Endodermal cell (in vitro differentiated cells): ENCODE measurements at regions not wholly inside any gene's neighbourhood (a gene's known extent, or its start where the extent isn't known, plus 50 kb on each side); places are given as distances from the start of the nearest gene placed in this dataset.

Source experiments
- DNase-seq: peaks from one replicate; pipeline ENCODE4 v3.0.0-alpha.2; 2017
- H3K27ac ChIP-seq: 2 replicates; pipeline ENCODE4 v1.5.1; 2013; ENCODE audit warnings: mild to moderate bottlenecking, low read depth, low read length, moderate library complexity
- H3K27me3 ChIP-seq: 2 replicates; pipeline ENCODE4 v1.6.1; 2013; ENCODE audit warnings: mild to moderate bottlenecking, low read length, moderate library complexity; ENCODE audit not compliant: insufficient read depth, control insufficient read depth, poor library complexity, severe bottlenecking
- H3K36me3 ChIP-seq: 2 replicates; pipeline ENCODE4 v1.7.0; 2013; ENCODE audit warnings: mild to moderate bottlenecking, low read length, moderate library complexity; ENCODE audit not compliant: control insufficient read depth, insufficient read depth
- H3K4me1 ChIP-seq: one replicate; pipeline ENCODE4 v1.7.0; 2013; ENCODE audit warnings: low read length; ENCODE audit not compliant: control insufficient read depth, insufficient read depth
- H3K4me3 ChIP-seq: 2 replicates; pipeline ENCODE4 v1.5.1; 2013; ENCODE audit warnings: mild to moderate bottlenecking, low read length, moderate library complexity
- H3K9ac ChIP-seq: 2 replicates; pipeline ENCODE4 v1.6.1; 2013; ENCODE audit warnings: mild to moderate bottlenecking, low read length, moderate library complexity; ENCODE audit not compliant: poor library complexity, severe bottlenecking; ENCODE audit errors: extremely low read depth
- H3K9me3 ChIP-seq: 2 replicates; pipeline ENCODE4 v1.6.1; 2013; ENCODE audit warnings: mild to moderate bottlenecking, low read length, moderate library complexity; ENCODE audit not compliant: control insufficient read depth
- H3K27ac Mint-ChIP-seq: 2 replicates; pipeline ENCODE4 v1.8.0; 2020; ENCODE audit warnings: mixed read lengths
- H3K27me3 Mint-ChIP-seq: 2 replicates; pipeline ENCODE4 v1.8.0; 2021; ENCODE audit warnings: mild to moderate bottlenecking, mixed read lengths; ENCODE audit not compliant: insufficient read depth
- H3K36me3 Mint-ChIP-seq: 2 replicates; pipeline ENCODE4 v1.8.0; 2020; ENCODE audit warnings: low read depth, mixed read lengths
- H3K4me1 Mint-ChIP-seq: 2 replicates; pipeline ENCODE4 v1.8.0; 2020; ENCODE audit warnings: mixed read lengths
- H3K4me3 Mint-ChIP-seq: 2 replicates; pipeline ENCODE4 v1.8.0; 2020; ENCODE audit warnings: mild to moderate bottlenecking, moderate library complexity, mixed read lengths
- H3K9me3 Mint-ChIP-seq: 2 replicates; pipeline ENCODE4 v1.8.0; 2020; ENCODE audit warnings: mild to moderate bottlenecking, mixed read lengths
- CTCF ChIP-seq: fragments of 200-600 bp; sonication (generic); conservative IDR thresholded peaks from 2 replicates; pipeline ENCODE4 v1.5.0; 2021; ENCODE audit warnings: antibody characterized with exemption, mild to moderate bottlenecking
- WGBS, 2 experiments: methylation state at CpG; one replicate each; pipeline versions ENCODE4 v1.1.5 to v1.1.7; 2013; ENCODE audit warnings: missing lambda C conversion rate in 2 of 2, mixed read lengths in 1 of 2; ENCODE audit not compliant: insufficient coverage in 1 of 2, insufficient read length in 1 of 2; 5-methylcytosine and 5-hydroxymethylcytosine counted together

GRCh38 chr4:137955595-137955994 lies 286.6 kb downstream of the SLC7A11 start:
- Mint-ChIP-seq H3K9me3 (no peaks in the 10 kb centered on the region), H3K4me3 (no peak overlapping the region), H3K36me3 (no peaks in the 10 kb centered on the region), H3K27me3 (no peaks in the 10 kb centered on the region), H3K27ac (no peak overlapping the region), H3K4me1 (no peaks in the 10 kb centered on the region)
- 83 to 100% methylated on average over 1 of the region's 1 CpG for WGBS, 2 experiments
- no peaks in the 10 kb centered on the region for H3K27me3 ChIP-seq
- no peak for TF ChIP-seq CTCF
- H3K36me3 ChIP-seq, result no peaks in the 10 kb centered on the region
- no peak overlapping the region for H3K27ac ChIP-seq
- H3K9ac ChIP-seq, result no peak overlapping the region
- no peaks in the 10 kb centered on the region for H3K4me1 ChIP-seq
- H3K4me3 ChIP-seq, result no peak overlapping the region
- DNase-seq, result no peak
- H3K9me3 ChIP-seq, result no peaks in the 10 kb centered on the region

GRCh38 chr4:137952116-137952515 lies 290.0 kb downstream of the SLC7A11 start:
- no peaks in the 10 kb centered on the region for H3K9me3 ChIP-seq
- no peak overlapping the region for H3K27ac Mint-ChIP-seq
- 85 to 100% methylated on average over 2 of the region's 2 CpGs for WGBS, 2 experiments

DNA sequence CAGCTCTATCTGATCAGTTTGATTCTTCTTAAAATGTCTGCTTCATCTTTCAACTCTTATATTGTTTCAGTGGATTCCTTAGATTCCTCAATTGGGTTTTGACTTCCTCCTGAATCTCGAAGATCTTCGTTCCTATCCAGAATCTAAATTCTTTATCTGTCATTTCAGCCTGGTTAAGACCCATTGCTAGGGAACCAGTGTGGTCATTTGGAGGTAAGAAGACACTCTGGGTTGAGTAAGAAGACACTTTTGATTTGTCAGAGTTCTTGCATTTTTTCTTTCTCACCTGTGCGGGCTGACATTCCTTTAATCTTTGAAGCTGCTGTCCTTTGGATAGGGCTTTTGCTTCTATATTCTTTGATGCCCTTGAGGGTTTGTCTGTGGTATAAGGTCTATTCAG lies 291.9 kb downstream of the SLC7A11 start:
- no peak for TF ChIP-seq CTCF
- H3K9me3 Mint-ChIP-seq, result no peaks in the 10 kb centered on the region

More at GRCh38 chr4:137952116-137952515, 290.0 kb downstream of the SLC7A11 start:
- Histone ChIP-seq H3K27ac (no peak overlapping the region), H3K4me1 (no peaks in the 10 kb centered on the region), H3K9ac (no peak overlapping the region), H3K4me3 (no peak overlapping the region), H3K36me3 (no peaks in the 10 kb centered on the region), H3K27me3 (no peaks in the 10 kb centered on the region)
- H3K9me3 Mint-ChIP-seq, result no peaks in the 10 kb centered on the region
- H3K27me3 Mint-ChIP-seq, result no peaks in the 10 kb centered on the region
- no peaks in the 10 kb centered on the region for H3K4me1 Mint-ChIP-seq
- TF ChIP-seq CTCF, result no peak
- no peak overlapping the region for H3K4me3 Mint-ChIP-seq
- no peaks in the 10 kb centered on the region for H3K36me3 Mint-ChIP-seq
- DNase-seq, result no peak

More for the DNA sequence above, 291.9 kb downstream of the SLC7A11 start:
- Histone ChIP-seq H3K9me3 (no peaks in the 10 kb centered on the region), H3K27ac (no peak overlapping the region), H3K9ac (no peak overlapping the region), H3K4me3 (no peak overlapping the region), H3K27me3 (no peaks in the 10 kb centered on the region), H3K36me3 (no peaks in the 10 kb centered on the region), H3K4me1 (no peaks in the 10 kb centered on the region)
- H3K4me1 Mint-ChIP-seq, result no peaks in the 10 kb centered on the region
- H3K36me3 Mint-ChIP-seq, result no peaks in the 10 kb centered on the region
- whole genome bisulfite sequencing, 2 experiments, result 93 to 100% methylated on average over 1 to 3 of the region's 3 CpGs
- H3K27me3 Mint-ChIP-seq, result no peaks in the 10 kb centered on the region
- DNase-seq, result no peak
- no peak overlapping the region for H3K4me3 Mint-ChIP-seq
- H3K27ac Mint-ChIP-seq, result no peak overlapping the region
